OCI-LY7 (cell line): ENCODE measurements at regions not wholly inside any gene's neighbourhood (a gene's known extent, or its start where the extent isn't known, plus 50 kb on each side); places are given as distances from the start of the nearest gene placed in this dataset.
"Not testable (repeated sequence)": the region's sequence is repeated elsewhere in the genome, so short reads cannot be mapped to it uniquely, and the experiment has no call there.

Experiments
- BruUV-seq: library from RNA; stranded (reverse); fragments of 400-500 nt; replicated peaks from 2 replicates; lab custom pipeline; 2021; lab: Mats Ljungman, UMichigan
- CTCF ChIA-PET: fragments of 300-600 bp; sonication (Branson Sonifier 250); formaldehyde crosslinking; loops from one replicate; lab custom pipeline; 2022; ENCODE audit warnings: antibody characterized with exemption; ENCODE audit not compliant: unreplicated experiment; lab: Charles Lee
- POLR2A ChIA-PET: fragments of 300-600 bp; sonication (Branson Sonifier 250); formaldehyde crosslinking; loops from one replicate; lab custom pipeline; 2022; ENCODE audit warnings: antibody characterized with exemption; lab: Charles Lee
- DNase-seq: peaks from one replicate; pipeline ENCODE4 v3.0.0-alpha.2; 2015; ENCODE audit warnings: low spot score
- H2AFZ ChIP-seq: fragments of 200-600 bp; sonication (generic), shearing (Covaris generic); 2 replicates; pipeline ENCODE4 v1.6.1; 2014; ENCODE audit warnings: mild to moderate bottlenecking, antibody characterized with exemption, low read length, moderate library complexity
- H3K27ac ChIP-seq: fragments of 200-600 bp; sonication (generic); 2 replicates; pipeline ENCODE4 v1.5.1; 2014; ENCODE audit warnings: mixed run types, low read depth, mild to moderate bottlenecking, moderate library complexity, low read length, inconsistent platforms; ENCODE audit not compliant: poor library complexity, severe bottlenecking
- H3K36me3 ChIP-seq: fragments of 200-600 bp; sonication (generic); 2 replicates; pipeline ENCODE4 v1.6.1; 2014; ENCODE audit warnings: mild to moderate bottlenecking, antibody characterized with exemption, low read length, moderate library complexity, mixed read lengths; ENCODE audit not compliant: insufficient read depth
- H3K4me1 ChIP-seq: fragments of 200-600 bp; sonication (generic); 2 replicates; pipeline ENCODE4 v1.5.1; 2014; ENCODE audit warnings: mild to moderate bottlenecking, low read length; ENCODE audit not compliant: insufficient read depth, poor library complexity, severe bottlenecking
- H3K4me2 ChIP-seq: fragments of 200-600 bp; sonication (generic); 2 replicates; pipeline ENCODE4 v1.6.1; 2014; ENCODE audit warnings: mild to moderate bottlenecking, low read length
- H3K4me3 ChIP-seq: fragments of 200-600 bp; sonication (generic); 2 replicates; pipeline ENCODE4 v1.5.1; 2014; ENCODE audit warnings: mild to moderate bottlenecking, low read depth, low read length; ENCODE audit not compliant: poor library complexity, severe bottlenecking
- H3K79me2 ChIP-seq: fragments of 200-600 bp; sonication (generic); 2 replicates; pipeline ENCODE4 v1.6.1; 2016; ENCODE audit warnings: low read depth, mild to moderate bottlenecking, low read length, moderate library complexity, mixed read lengths; ENCODE audit not compliant: insufficient read depth
- H3K9me2 ChIP-seq: fragments of 200-600 bp; sonication (generic); 2 replicates; pipeline ENCODE4 v1.6.1; 2016; ENCODE audit warnings: mild to moderate bottlenecking, low read length, mixed read lengths; ENCODE audit not compliant: insufficient read depth
- H3K9me3 ChIP-seq: fragments of 200-600 bp; sonication (generic); 2 replicates; pipeline ENCODE4 v1.6.1; 2014; ENCODE audit warnings: mild to moderate bottlenecking, mixed run types, low read length, mixed read lengths
- H4K20me1 ChIP-seq: fragments of 200-600 bp; sonication (generic); 2 replicates; pipeline ENCODE4 v1.6.1; 2014; ENCODE audit warnings: mild to moderate bottlenecking, antibody characterized with exemption, low read length, moderate library complexity, mixed read lengths; ENCODE audit not compliant: insufficient read depth
- CTCF ChIP-seq: fragments of 200-600 bp; sonication (generic); conservative IDR thresholded peaks from 2 replicates; pipeline ENCODE4 v1.5.1; 2014; ENCODE audit warnings: mild to moderate bottlenecking, antibody characterized with exemption, low read length, moderate library complexity, mixed read lengths
- EZH2phosphoT487 ChIP-seq: fragments of 200-600 bp; sonication (generic); IDR thresholded peaks from 2 replicates; pipeline ENCODE4 v1.6.1; 2018; ENCODE audit warnings: low read depth, borderline replicate concordance, mild to moderate bottlenecking, mixed run types, antibody characterized with exemption, low read length, moderate library complexity, mixed read lengths
- intact Hi-C: fragments of 100-400 bp; cut with micrococcal nuclease; formaldehyde crosslinking; loops from one replicate; pipeline ENCODE4 v1.10.0; 2022; ENCODE audit not compliant: unreplicated experiment

GRCh38 chr4:9608300-9608699 lies 164.1 kb downstream of the DEFB131A start:
- intact Hi-C loops: no loop called here
- Histone ChIP-seq H3K9me2 (no peaks in the 10 kb centered on the region), H3K36me3 (no peaks in the 10 kb centered on the region), H4K20me1 (no peaks in the 10 kb centered on the region), H3K4me1 (no peaks in the 10 kb centered on the region), H3K9me3 (no peaks in the 10 kb centered on the region), H3K4me2 (no peak overlapping the region), H3K4me3 (no peak overlapping the region), H3K27ac (no peak overlapping the region), H3K79me2 (no peaks in the 10 kb centered on the region), H2AFZ (no peak overlapping the region)
- no peak for TF ChIP-seq EZH2phosphoT487
- no peak for TF ChIP-seq CTCF
- peak; percentile 5 for DNase-seq
- ChIA-PET CTCF (no interaction called here), POLR2A (no interaction called here)
- BruUV-seq: no TSS peak

DNA sequence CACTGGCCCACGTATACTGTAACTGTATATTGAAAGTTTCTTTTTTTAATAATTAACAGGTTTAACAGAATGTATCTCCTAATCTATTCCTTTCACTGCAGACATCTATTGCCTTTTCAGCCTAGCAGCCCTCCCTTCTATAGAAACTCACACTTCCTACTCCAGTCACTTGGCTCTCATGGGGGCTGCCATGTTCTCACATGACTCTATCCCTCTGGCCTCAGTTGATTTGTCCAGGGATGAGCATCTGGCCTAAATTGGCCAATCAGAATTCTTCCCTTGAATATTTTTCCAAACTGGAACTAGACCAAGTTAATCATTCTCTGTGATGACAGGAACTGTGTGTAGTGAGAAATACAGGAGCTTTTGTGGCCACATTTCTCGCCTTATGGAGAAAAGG lies 166.1 kb downstream of the DEFB131A start:
- BruUV-seq, H3K4me3 ChIP-seq, H4K20me1 ChIP-seq, H3K9me3 ChIP-seq, H3K4me1 ChIP-seq, H3K79me2 ChIP-seq, H3K27ac ChIP-seq, CTCF ChIA-PET, DNase-seq, H3K9me2 ChIP-seq, H3K4me2 ChIP-seq, H3K36me3 ChIP-seq, POLR2A ChIA-PET, intact Hi-C loops, H2AFZ ChIP-seq: not testable (repeated sequence)

GRCh38 chr4:9611101-9611500 lies 166.9 kb downstream of the DEFB131A start:
- intact Hi-C loops: no loop called here
- TF ChIP-seq CTCF (no peak), EZH2phosphoT487 (no peak)
- H3K4me2 ChIP-seq: no peak overlapping the region
- no peaks in the 10 kb centered on the region for H3K9me2 ChIP-seq
- H4K20me1 ChIP-seq: no peaks in the 10 kb centered on the region
- no peaks in the 10 kb centered on the region for H3K79me2 ChIP-seq
- no peak overlapping the region for H3K4me3 ChIP-seq
- no peaks in the 10 kb centered on the region for H3K9me3 ChIP-seq
- ChIA-PET CTCF (no interaction called here), POLR2A (no interaction called here)
- H2AFZ ChIP-seq: no peak overlapping the region
- no peak for DNase-seq
- H3K36me3 ChIP-seq: no peaks in the 10 kb centered on the region
- H3K27ac ChIP-seq: no peak overlapping the region
- BruUV-seq: no TSS peak
- H3K4me1 ChIP-seq: no peaks in the 10 kb centered on the region

DNA sequence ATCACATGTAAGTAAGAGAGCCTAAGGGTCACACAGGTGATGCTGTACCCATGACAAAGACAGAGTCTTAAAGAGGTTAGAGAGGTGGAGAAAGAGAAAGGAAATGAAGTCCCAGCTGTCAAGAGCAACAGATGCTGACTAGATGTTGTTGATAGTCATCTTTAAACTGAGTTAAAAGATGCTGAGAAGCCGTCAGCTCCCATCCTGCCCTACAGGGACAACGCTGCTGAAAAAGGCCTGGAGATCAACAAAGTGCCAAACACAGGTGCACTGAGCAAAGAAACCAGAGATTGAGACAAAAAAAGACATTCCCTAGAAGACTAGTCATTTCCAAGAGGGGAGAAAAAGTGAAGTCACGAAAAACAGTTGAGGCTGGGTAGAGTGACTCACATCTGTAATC lies 145.0 kb upstream of the DRD5 start:
- H3K27ac ChIP-seq, DNase-seq, H2AFZ ChIP-seq, H4K20me1 ChIP-seq, H3K79me2 ChIP-seq, POLR2A ChIA-PET, H3K4me3 ChIP-seq, H3K4me1 ChIP-seq, intact Hi-C loops, H3K9me3 ChIP-seq, H3K4me2 ChIP-seq, BruUV-seq, H3K9me2 ChIP-seq, H3K36me3 ChIP-seq, CTCF ChIA-PET: not testable (repeated sequence)
